ENCODE measurements at regions not wholly inside any gene's neighbourhood (a gene's known extent, or its start where the extent isn't known, plus 50 kb on each side); places are given as distances from the start of the nearest gene placed in this dataset.

DNA sequence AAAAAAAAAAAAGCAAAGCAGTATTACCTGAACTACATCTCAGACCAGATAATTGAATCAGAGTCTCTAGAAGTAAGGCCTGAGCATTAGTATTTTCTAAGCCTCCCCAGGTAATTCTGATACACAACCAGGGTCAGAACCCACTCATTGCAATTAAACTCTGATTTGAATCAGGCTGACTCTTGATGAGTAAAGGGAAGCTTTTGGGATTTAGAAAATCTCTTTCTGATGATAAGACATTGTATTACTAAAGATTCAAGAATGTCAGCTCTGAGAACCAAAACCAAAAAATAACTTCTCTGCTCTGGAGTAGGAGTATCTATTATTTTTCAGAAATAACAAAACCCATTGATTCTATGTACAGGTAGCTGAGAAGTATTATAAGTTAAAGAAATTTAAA lies 100.1 kb upstream of the COL21A1 start:
- DNase-seq (ENCODE audit: low read depth in 2 of 2), result no peak

DNA sequence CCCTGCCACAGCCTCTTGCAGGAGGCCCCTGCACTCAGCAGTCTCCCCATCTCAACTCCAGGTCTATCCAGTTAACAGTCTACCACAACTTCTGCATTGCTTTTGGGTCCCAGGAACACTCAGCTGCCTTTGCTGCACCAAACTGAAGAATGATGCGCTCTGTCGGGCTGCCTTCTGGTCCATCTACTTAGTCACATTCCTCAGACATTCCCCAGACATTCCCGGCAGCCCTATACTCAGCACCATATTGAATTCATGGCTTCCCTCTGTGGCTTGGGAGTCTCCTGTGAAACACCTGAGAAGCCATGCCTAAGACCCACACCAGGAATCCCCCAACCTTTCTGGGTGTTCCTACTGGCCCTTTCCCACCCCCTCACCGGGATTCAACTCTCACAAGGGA lies 99.6 kb upstream of the COL21A1 start:
- no peak for DNase-seq (ENCODE audit: low read depth in 2 of 2)

DNA sequence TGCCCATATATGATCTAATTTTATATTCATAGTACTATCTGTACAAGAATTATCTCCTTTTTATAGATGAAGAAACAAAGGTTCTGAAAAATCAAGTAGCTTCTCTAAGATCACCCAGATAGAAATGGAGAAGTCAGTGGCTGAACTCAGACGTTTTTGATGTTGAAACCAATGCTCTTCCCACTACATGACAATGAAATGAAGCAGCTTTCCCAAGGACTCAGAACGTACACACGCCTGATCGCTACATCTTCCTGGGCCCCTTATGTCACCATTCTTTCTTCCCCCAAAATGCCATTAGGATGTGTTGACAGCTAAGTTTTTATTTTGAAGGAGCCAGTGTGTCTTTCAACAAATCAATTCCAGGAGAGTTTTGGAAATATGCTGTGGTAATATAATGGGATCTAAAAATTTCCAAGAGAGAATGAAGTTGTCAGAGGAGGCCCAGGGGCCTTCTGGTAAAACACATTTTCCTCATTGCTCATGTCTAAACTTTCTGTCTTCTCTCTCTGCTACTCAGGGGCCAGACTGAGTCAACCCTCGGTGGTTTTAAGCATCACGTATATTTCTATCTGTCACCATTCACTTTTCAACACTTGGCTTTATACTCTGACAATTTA lies 98.1 kb upstream of the COL21A1 start:
- no peak for DNase-seq (ENCODE audit: low read depth in 2 of 2)

DNA sequence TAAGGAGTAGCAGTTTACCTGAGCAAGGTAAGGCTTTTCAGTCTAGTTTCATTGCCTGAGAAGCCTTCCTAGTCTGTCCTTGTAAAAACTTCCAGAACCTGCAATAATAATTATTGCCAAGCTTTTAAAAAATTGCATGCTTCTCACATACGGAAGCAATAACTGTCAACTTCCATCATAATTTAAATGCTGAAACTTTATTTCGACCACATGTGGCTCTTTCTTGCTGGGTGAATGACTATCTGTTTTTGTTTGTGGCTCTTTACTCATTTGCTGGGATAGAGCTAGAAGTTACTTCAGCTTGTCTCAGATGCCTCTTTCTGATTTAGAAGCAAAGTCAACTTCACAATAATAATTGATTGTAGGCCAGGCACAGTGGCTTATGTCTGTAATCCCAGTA lies 95.9 kb upstream of the COL21A1 start:
- DNase-seq (ENCODE audit: low read depth in 2 of 2), result no peak

DNA sequence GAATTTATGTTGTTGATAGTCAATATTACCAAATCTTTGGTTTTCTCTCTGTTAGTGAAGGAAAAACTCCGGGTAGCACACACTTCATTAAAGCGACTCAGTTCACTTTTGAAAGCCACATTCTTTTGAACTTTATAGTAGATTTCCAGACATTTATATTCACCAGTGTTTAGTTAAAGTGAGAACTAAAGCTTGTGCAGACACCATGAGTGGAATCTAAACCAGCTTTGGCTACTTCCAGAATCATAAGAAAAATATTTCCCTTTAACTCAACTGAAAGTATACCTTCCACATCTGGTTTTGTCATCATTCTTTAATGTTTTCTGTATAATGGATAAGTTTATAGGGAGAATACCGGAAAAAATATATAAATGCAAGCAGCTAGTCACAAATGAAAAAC lies 92.1 kb upstream of the COL21A1 start:
- DNase-seq (ENCODE audit: low read depth in 2 of 2), result no peak

DNA sequence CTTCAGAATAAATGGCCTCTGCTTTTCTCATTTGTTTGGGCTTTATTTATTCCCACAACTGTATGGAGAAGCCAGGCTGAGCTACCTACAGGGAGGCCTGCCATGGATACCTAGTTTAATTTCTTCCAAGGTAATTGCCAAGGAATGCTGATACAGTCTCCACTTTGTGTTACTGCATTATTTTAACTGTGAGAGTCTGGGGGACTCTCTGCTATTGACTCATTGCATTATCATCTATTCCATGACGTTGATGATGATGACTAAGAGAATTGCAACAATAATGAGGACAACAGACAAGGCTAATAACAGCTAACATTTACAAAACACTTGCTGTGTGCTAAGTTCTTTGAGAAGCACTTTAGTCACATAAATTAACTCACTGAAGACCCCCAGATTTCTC lies 88.3 kb upstream of the COL21A1 start:
- no peak for DNase-seq (ENCODE audit: low read depth in 2 of 2)

DNA sequence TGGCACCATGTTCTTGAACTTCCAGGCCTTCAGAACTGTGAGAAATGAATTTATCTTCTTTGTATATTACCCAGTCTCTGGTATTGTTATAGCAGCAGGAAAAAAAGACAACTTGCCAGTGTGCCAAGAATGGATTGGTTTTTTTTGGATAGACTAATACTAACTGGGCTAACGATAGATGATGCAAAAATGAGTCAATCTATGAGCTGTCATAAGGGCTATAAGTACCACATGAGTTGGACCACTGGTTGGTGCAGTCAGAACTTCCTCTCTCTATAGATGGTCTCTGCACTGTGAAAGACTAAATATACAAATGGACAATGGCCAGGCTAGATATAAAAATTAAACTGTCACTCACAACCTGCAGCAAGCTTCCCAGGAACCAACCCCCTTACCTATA lies 87.6 kb upstream of the COL21A1 start:
- DNase-seq (ENCODE audit: low read depth in 2 of 2), result no peak

DNA sequence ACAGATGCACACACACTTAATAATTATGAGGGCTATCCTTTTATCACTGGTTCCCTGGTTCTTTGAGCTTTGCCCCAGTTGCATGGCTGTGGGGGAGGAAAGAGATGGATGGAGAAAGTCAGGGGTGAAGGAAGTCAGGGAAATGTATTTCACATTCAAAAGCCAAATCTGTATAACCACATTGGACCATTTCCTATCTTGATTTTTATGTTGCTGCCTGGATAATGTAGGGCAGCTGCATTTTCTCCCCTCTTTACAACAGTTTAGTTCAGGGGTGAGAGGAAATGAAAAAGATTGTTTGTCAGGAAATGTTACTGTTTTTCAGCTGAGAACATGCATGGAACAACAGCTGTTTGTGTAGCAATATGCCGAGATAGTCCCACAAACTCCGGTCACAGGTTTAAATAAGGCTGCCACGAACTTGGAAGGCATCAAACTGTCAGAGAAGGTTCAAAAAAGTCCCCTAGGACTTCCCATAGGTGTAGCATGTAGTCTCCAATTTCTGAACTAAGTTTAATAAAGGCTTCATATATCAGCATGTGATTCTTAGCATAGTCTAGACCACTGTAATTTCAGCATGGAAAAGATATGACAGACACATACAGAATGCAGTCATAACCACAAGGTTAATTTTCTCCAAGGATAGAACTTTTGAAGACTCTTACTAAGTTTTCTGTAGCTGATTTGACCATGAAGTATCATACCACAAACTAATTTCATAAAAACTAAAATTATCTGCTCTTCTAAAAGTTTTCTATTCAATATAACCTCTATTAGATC lies 82.1 kb upstream of the COL21A1 start:
- DNase-seq (ENCODE audit: low read depth in 2 of 2), result no peak

DNA sequence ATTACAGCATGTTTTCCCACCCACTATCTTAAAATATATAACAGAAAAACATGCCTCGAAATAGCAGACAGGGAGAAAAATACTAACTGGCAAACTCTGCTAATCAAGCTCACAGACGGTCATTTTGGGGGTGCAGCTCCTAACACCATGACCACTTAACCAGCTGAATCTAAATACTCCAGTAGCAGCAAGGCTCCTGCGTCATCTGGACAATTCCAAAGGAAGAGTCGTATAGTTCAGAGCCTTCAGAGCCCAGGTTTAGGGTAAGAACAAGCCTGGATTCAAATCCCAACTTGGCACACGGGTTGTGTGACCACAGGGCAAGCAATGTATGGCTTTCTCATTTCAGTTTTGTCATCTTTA lies 81.3 kb upstream of the COL21A1 start:
- DNase-seq (ENCODE audit: low read depth in 2 of 2), result no peak

DNA sequence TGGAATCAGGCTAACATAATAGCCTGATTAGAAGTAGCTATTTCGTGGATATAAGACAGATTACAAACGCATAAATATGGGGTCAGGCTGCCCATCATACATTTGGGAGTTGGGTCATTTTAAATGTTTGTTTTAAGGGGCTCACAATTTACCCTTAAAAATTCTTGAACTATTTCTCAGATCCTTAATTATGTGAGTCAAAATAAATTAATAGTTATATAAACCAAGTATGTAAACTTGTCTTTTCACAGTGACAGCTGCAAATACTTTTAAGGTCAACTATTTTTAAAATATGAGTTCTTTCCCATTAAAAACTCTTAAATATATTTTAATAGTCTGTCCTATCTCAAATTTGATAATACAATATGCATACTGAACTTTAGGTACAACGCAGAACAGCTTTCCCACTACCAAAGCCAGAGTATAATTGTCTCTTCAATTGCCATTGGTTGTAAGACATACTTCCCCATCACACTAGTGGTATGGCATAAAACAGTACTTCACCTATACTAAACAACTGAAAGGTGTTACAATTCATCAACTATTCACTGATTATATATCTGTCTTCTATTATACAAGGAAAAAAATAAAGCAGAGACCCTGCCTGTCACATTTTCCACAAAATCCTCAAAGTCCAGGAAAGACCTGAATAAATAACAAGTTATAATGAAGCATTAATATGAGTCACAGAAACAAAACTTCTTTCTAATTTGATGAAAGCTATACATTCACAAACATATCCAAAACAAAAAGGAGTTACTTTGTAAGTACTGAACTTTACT lies 80.8 kb upstream of the COL21A1 start:
- DNase-seq (ENCODE audit: low read depth in 2 of 2), result no peak

DNA sequence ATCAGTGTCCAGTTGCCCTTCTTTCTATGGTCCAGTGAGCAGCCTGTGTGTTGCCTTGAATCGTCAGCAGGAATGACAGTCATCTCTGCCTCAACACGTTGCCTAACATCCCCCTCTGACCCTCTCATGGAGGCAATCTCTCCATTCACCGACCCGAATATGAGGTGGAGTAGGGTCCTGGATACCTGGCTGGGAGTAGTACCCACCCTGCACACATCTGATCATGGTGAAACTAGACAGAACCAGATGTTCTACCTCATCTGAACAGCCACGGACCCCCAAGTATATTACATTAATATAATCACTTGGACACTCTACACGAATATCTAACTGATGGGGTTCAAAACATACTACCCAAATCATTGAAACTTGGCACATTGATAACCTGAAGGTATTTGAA lies 77.0 kb upstream of the COL21A1 start:
- DNase-seq (ENCODE audit: low read depth in 2 of 2), result no peak

DNA sequence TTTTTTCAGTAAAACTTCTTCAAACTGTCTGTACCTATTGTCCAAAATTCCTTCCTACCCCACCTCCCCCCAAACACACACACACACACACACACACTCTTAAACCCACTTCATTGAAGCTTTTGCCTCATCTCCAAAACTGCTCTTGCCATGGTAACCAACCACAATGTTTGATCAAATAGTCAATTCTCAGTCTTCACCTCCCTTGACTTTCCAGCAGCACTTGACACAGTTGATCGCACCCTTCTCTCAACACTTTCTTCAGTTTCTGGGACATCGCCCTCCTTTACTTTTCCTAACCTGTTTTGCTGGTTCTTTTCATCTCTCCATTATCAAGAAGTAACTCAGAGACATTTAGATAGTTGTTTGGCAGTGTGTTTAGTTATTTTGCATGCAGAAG lies 71.5 kb upstream of the COL21A1 start:
- no peak for DNase-seq (ENCODE audit: low read depth in 2 of 2)

DNA sequence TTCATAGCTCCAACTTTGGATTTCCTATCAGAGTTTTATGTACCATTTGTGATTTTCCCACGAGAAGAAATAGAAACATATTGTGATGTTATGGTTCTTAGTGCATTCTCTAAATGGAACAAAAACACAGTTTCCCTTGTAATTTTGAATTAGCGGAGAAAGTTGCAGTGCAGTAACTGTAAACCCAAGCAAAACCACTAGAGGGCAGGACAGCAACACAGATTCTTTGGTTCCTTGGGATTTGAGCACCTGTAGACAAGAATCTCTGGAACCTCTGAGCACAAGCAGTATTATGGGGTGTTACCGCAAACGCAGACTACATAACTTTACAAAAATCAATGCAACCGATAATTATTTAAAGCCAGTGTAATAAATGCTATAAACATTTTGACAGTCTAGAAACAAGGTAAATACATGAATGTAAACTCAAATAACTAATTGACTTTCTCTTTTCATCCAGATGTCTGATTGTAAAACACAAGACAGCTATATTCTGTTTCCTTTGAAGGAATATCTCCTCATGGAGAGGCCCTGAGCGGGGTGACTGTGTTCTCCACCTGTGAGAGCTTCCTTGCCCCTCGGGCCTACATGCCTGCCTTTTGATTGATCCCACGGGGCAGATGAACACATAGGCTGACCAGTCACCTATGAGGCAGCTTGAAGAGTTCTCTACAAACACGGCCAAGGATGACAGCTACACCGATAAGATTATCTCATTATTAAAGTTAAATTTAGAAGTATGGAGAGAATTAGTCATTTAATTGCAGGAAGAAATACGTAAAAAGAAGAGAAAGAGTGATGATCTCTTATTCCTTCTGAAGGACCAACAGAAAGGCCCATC lies 67.5 kb upstream of the COL21A1 start:
- DNase-seq (ENCODE audit: low read depth in 2 of 2), result no peak

DNA sequence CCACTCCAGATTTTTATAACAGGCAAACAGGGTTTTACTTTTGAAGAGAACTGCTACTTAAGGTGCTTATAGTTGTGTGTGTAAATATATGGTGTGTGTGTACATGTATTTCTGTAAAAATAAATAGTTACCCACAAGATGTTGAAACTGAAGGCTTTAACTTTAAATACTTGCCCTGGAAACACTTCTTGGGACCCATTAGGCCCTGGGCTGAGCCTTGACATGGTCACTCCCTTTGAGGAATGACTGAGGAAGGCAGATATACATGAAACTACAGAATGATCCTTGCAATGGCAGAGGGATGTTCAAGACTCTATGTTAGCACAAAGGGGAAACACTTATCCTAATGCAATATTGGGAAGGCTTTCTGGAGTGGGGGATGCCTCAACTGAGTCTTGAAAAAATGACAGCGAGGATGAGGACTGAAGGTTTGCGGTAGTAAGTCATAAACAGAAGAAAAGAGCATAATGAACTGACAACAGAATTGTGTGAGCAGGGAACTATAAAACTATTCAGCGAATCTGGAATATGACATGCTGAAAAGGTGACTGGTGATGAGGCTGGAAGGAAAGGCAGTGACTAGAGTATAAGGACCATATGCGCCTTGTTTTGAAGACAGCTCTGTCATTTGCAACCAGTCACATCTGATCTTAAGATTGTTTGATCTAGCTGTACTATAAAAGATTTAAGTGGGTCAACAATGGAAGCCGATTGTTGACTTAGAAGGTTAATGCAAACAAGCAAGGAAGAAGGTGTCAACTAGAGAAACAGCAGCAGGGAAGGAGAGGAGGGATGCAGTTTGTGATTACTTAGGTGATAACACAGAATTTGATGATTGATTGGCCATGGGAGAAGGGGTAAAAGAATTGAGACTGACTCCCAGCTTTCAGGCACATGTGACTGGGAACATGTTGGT lies 64.4 kb upstream of the COL21A1 start:
- no peak for DNase-seq (ENCODE audit: low read depth in 2 of 2)

DNA sequence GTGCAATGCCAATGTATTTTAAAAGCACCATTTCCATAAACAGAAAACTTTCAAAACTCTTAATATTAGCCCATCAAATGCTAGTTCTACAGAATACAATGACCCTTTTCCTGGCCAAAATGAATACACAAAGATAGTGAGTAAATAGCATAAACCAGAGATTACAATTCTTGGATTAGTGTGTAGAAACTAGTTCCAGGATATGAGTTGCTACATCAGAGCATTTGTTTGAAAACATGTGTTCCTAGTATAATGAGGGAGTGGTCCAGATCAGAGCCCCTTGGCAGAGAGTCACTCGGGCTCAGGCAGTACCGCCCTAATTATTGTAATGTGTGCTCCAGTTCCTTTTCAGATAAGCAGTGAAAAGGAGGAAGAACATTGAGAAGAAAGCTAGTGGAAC lies 63.7 kb upstream of the COL21A1 start:
- DNase-seq (ENCODE audit: low read depth in 2 of 2), result no peak

DNA sequence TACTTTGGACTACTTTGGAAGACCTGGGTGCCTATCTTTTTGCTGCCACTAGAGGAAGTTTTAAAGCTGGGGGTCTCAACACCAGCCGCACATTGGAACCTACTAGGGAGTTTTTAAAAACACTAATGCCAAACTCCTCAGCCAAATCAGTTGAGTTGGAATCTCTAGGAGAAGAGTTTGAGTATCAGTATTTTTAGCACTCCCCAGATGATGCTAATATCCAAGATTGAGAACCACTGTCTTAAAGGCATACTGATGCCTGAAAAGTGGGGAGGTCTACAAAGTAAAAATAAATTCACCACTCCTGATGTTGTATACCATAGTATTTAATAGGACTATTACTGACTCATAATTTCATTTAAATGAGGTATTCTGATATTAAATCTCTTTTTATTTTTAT lies 62.9 kb upstream of the COL21A1 start:
- no peak for DNase-seq (ENCODE audit: low read depth in 2 of 2)

DNA sequence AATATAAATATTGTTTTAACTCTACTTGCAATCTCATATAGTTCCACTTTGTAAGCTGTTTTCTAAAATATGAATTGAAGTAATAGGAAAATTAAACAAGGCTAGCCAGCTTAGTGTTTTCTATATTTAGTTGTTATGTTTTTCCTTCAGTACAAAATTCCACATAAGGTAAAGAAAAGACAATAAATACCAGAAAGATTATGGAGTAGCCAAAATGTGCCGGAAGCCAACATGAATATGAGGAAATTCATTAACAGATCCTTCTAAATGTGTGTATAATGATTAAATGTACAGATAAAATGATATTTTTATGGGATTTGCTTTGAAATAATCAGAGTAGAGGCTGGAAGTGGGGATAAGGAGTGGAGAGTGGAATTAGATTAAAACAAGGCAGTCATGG lies 52.5 kb upstream of the COL21A1 start:
- no peak for DNase-seq (ENCODE audit: low read depth in 2 of 2)

DNA sequence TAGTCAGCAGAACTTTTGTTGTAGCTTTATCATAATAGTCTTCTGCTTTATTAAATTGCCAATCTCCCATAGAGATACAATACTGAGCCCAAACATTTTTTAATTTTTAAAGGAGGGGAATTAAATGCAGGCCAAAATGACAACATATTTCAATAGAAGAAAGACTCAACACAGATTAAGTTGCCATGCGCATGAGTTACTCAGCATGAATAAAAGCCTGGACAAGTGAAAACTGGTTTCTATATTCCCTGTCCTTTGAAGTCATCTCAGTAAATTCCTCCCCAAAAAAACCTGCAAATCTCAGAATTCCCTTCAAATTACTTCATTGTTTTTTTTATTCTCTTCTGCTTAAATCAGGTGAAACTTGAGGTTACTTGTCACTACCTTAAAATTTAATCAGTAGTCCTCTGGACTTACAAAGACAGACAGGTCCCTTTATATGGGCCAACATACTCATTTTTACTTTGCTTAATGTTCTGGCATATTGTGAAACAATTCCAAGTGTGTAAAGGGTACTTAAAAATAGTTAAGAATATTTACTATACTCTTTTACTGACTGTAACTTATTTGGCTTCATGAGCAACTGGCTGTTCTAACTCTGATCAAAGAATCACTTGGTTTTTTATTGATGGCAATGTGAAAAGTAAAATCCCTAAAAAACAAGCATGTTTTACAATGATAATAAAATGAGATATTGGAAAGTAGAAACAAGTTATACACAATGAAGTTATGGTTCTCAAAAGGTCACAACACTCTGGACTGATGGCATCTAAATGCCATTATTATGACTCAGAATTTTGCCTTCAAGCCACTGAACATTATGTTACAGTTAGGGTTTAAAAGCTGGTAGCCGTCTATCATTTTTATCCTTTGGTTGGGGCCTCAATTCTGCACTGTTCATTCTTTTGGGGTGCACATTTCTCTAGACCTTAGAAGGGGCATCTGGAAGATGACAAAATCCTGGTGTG lies 49.9 kb upstream of the COL21A1 start:
- DNase-seq (ENCODE audit: low read depth in 2 of 2), result no peak
